HEK293 (cell line): ENCODE measurements at regions not wholly inside any gene's neighbourhood (a gene's known extent, or its start where the extent isn't known, plus 50 kb on each side); places are given as distances from the start of the nearest gene placed in this dataset.

Source experiments
- CTCF ChIA-PET: fragments of 350-600 bp; formaldehyde crosslinking; extraction: SDS; loops from one replicate; lab custom pipeline; 2021; ENCODE audit warnings: antibody characterized with exemption; lab: Yijun Ruan, JAX
- POLR2A ChIA-PET: fragments of 300-600 bp; formaldehyde crosslinking; extraction: SDS; loops from one replicate; lab custom pipeline; 2020; ENCODE audit warnings: antibody characterized with exemption, inconsistent platforms; lab: Yijun Ruan, JAX
- H3K27ac ChIP-seq: fragments of 200-500 bp; sonication (Bioruptor generic); 2 replicates; pipeline ENCODE4 v1.5.1; 2014; ENCODE audit warnings: low read depth, low read length, control low read depth, inconsistent platforms; ENCODE audit errors: extremely low read depth
- H3K36me3 ChIP-seq, 2 experiments: fragments of 200-500 bp in 1 of 2; sonication (Bioruptor generic) in 1 of 2; 1 replicate in 1 of 2; 2 replicates in 1 of 2; pipeline ENCODE4 v1.5.1; 2014 to 2017; ENCODE audit warnings: inconsistent platforms in 2 of 2, low read length in 2 of 2; ENCODE audit not compliant: control insufficient read depth in 2 of 2, insufficient read depth in 1 of 2
- H3K4me1 ChIP-seq: fragments of 200-500 bp; sonication (Bioruptor generic); 2 replicates; pipeline ENCODE4 v1.5.1; 2014; ENCODE audit warnings: mild to moderate bottlenecking, low read length, inconsistent platforms; ENCODE audit not compliant: control insufficient read depth, insufficient read depth
- H3K4me3 ChIP-seq: 2 replicates; pipeline ENCODE4 v1.5.1; 2011; ENCODE audit warnings: low read depth, mild to moderate bottlenecking, control low read depth, low read length, moderate library complexity
- H3K9me3 ChIP-seq: fragments of 200-500 bp; sonication (Bioruptor generic); 2 replicates; pipeline ENCODE4 v1.5.1; 2014; ENCODE audit warnings: low read depth, low read length, inconsistent platforms; ENCODE audit not compliant: control insufficient read depth, insufficient read depth
- GLI2 ChIP-seq: fragments of 450-650 bp; formaldehyde crosslinking; IDR thresholded peaks from 2 replicates; pipeline ENCODE4; 2017; ENCODE audit warnings: missing biosample characterization, missing genetic modification characterization, low read depth, borderline replicate concordance
- SALL2 ChIP-seq: fragments of 450-650 bp; formaldehyde crosslinking; IDR thresholded peaks from 2 replicates; pipeline ENCODE4 v1.5.0; 2017; ENCODE audit warnings: missing biosample characterization, mild to moderate bottlenecking, missing genetic modification characterization, borderline replicate concordance
- SETDB1 ChIP-seq: IDR thresholded peaks from one replicate; pipeline ENCODE4 v1.6.1; 2017; ENCODE audit warnings: mild to moderate bottlenecking, low read length, moderate library complexity, mixed read lengths; ENCODE audit not compliant: insufficient read length
- TRIM28 ChIP-seq: IDR thresholded peaks from 2 replicates; pipeline ENCODE4 v1.6.1; 2011; ENCODE audit warnings: low read length, control low read depth, borderline replicate concordance
- ZBTB20 ChIP-seq: fragments of 450-650 bp; formaldehyde crosslinking; IDR thresholded peaks from 2 replicates; pipeline ENCODE4 v1.5.1; 2016; ENCODE audit warnings: missing biosample characterization, missing genetic modification characterization
- ZBTB21 ChIP-seq: fragments of 450-650 bp; formaldehyde crosslinking; IDR thresholded peaks from 2 replicates; pipeline ENCODE4 v1.5.1; 2017; ENCODE audit warnings: missing biosample characterization, missing genetic modification characterization
- ZNF121 ChIP-seq: fragments of 450-650 bp; formaldehyde crosslinking; IDR thresholded peaks from 2 replicates; pipeline ENCODE4 v1.5.1; 2016; ENCODE audit warnings: missing biosample characterization, missing genetic modification characterization
- ZNF202 ChIP-seq: fragments of 450-650 bp; formaldehyde crosslinking; IDR thresholded peaks from 2 replicates; pipeline ENCODE4 v1.5.1; 2016; ENCODE audit warnings: missing biosample characterization, missing genetic modification characterization, borderline replicate concordance
- ZNF211 ChIP-seq: fragments of 450-650 bp; formaldehyde crosslinking; IDR thresholded peaks from 2 replicates; pipeline ENCODE4 v1.5.1; 2016; ENCODE audit warnings: low read depth, missing biosample characterization, missing genetic modification characterization
- ZNF292 ChIP-seq: fragments of 450-650 bp; formaldehyde crosslinking; IDR thresholded peaks from 2 replicates; pipeline ENCODE4 v1.5.1; 2016; ENCODE audit warnings: low read depth, missing biosample characterization, missing genetic modification characterization, borderline replicate concordance
- ZNF394 ChIP-seq: fragments of 450-650 bp; formaldehyde crosslinking; IDR thresholded peaks from 2 replicates; pipeline ENCODE4 v1.5.1; 2016; ENCODE audit warnings: missing biosample characterization, missing genetic modification characterization, mild to moderate bottlenecking, moderate library complexity, borderline replicate concordance
- ZNF433 ChIP-seq: fragments of 450-650 bp; formaldehyde crosslinking; IDR thresholded peaks from 2 replicates; pipeline ENCODE4 v1.5.1; 2016; ENCODE audit warnings: missing biosample characterization, missing genetic modification characterization, low read depth
- ZNF48 ChIP-seq: fragments of 450-650 bp; formaldehyde crosslinking; IDR thresholded peaks from 2 replicates; pipeline ENCODE4 v1.5.1; 2016; ENCODE audit warnings: missing biosample characterization, missing genetic modification characterization
- ZNF621 ChIP-seq: fragments of 450-650 bp; formaldehyde crosslinking; IDR thresholded peaks from 2 replicates; pipeline ENCODE4 v1.5.1; 2017; ENCODE audit warnings: missing biosample characterization, missing genetic modification characterization
- ZNF76 ChIP-seq: fragments of 450-650 bp; formaldehyde crosslinking; IDR thresholded peaks from 2 replicates; pipeline ENCODE4; 2016; ENCODE audit warnings: low read depth, missing biosample characterization, missing genetic modification characterization, borderline replicate concordance
- ZNF776 ChIP-seq: fragments of 450-650 bp; formaldehyde crosslinking; IDR thresholded peaks from 2 replicates; pipeline ENCODE4 v1.5.0; 2017; ENCODE audit warnings: missing biosample characterization, missing genetic modification characterization, borderline replicate concordance
- ZNF777 ChIP-seq: fragments of 450-650 bp; formaldehyde crosslinking; IDR thresholded peaks from 2 replicates; pipeline ENCODE4 v1.5.1; 2017; ENCODE audit warnings: missing biosample characterization, missing genetic modification characterization, borderline replicate concordance
- ZNF843 ChIP-seq: fragments of 450-650 bp; formaldehyde crosslinking; IDR thresholded peaks from 2 replicates; pipeline ENCODE4 v1.5.1; 2016; ENCODE audit warnings: missing biosample characterization, missing genetic modification characterization
- ZSCAN23 ChIP-seq: fragments of 450-650 bp; formaldehyde crosslinking; IDR thresholded peaks from 2 replicates; pipeline ENCODE4 v1.5.1; 2016; ENCODE audit warnings: missing biosample characterization, missing genetic modification characterization
- TF ChIP-seq, protein P1 (sequence below): fragments of 450-650 bp; formaldehyde crosslinking; IDR thresholded peaks from 2 replicates; pipeline ENCODE4 v1.5.1; 2016; ENCODE audit warnings: missing biosample characterization, missing genetic modification characterization
- TF ChIP-seq, protein P2 (sequence below): fragments of 450-650 bp; formaldehyde crosslinking; IDR thresholded peaks from 2 replicates; pipeline ENCODE4 v1.5.1; 2016; ENCODE audit warnings: missing biosample characterization, missing genetic modification characterization, borderline replicate concordance
- TF ChIP-seq, protein P3 (sequence below): fragments of 450-650 bp; formaldehyde crosslinking; IDR thresholded peaks from 2 replicates; pipeline ENCODE4 v1.5.1; 2017; ENCODE audit warnings: missing biosample characterization, missing genetic modification characterization
- TF ChIP-seq, protein P4 (sequence below): fragments of 450-650 bp; formaldehyde crosslinking; IDR thresholded peaks from 2 replicates; pipeline ENCODE4 v1.5.1; 2016; ENCODE audit warnings: missing biosample characterization, missing genetic modification characterization
- TF ChIP-seq, protein P5 (sequence below): fragments of 450-650 bp; formaldehyde crosslinking; IDR thresholded peaks from 2 replicates; pipeline ENCODE4; 2016; ENCODE audit warnings: missing biosample characterization, missing genetic modification characterization
- TF ChIP-seq, protein P6 (sequence below): fragments of 450-650 bp; formaldehyde crosslinking; IDR thresholded peaks from 2 replicates; pipeline ENCODE4 v1.5.0; 2017; ENCODE audit warnings: missing biosample characterization, missing genetic modification characterization, borderline replicate concordance

DNA sequence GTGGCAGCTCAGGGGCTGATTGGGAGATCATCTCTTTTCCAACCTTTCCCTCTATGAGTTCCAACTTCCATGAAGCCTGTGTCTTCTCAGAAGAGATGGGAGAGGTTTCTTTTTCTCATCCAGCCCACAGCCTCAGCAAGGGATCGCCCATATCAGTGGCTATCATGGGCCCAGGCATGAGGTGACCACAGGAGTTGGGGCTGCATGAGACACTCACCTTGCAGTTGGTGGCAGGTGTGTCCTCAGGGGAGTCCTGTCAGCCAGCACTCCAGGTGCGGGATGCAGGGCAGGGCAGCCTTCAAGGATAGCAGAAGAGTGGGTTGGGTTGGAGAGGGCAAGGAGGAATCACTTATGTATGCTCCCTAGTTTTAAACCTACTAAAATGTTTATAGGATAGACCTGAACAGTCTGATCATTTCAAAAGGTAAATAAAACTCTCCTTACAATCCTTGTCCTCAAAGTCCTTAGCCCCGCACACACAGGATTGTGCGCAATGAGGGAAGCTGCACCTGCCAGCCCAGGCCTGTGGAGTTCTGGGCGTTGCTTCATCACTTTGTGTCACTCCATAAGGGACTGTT is 811.1 kb downstream of the KCNJ18 start:
- H3K4me3 ChIP-seq = no peak overlapping the region
- CTCF ChIA-PET = no interaction called here
- no peaks in the 10 kb centered on the region for H3K9me3 ChIP-seq
- POLR2A ChIA-PET = no interaction called here
- H3K36me3 ChIP-seq = no peaks in the 10 kb centered on the region
- TF ChIP-seq, protein P1, sequence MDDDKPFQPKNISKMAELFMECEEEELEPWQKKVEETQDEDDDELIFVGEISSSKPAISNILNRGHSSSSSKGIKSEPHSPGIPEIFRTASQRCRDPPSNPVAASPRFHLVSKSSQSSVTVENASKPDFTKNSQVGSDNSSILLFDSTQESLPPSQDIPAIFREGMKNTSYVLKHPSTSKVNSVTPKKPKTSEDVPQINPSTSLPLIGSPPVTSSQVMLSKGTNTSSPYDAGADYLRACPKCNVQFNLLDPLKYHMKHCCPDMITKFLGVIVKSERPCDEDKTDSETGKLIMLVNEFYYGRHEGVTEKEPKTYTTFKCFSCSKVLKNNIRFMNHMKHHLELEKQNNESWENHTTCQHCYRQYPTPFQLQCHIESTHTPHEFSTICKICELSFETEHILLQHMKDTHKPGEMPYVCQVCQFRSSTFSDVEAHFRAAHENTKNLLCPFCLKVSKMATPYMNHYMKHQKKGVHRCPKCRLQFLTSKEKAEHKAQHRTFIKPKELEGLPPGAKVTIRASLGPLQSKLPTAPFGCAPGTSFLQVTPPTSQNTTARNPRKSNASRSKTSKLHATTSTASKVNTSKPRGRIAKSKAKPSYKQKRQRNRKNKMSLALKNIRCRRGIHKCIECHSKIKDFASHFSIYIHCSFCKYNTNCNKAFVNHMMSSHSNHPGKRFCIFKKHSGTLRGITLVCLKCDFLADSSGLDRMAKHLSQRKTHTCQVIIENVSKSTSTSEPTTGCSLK (tag by site-specific recombination) = no peak
- TF ChIP-seq, protein P2, sequence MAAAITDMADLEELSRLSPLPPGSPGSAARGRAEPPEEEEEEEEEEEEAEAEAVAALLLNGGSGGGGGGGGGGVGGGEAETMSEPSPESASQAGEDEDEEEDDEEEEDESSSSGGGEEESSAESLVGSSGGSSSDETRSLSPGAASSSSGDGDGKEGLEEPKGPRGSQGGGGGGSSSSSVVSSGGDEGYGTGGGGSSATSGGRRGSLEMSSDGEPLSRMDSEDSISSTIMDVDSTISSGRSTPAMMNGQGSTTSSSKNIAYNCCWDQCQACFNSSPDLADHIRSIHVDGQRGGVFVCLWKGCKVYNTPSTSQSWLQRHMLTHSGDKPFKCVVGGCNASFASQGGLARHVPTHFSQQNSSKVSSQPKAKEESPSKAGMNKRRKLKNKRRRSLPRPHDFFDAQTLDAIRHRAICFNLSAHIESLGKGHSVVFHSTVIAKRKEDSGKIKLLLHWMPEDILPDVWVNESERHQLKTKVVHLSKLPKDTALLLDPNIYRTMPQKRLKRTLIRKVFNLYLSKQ (tag by site-specific recombination) = no peak
- no peak for TF ChIP-seq ZNF776
- TF ChIP-seq SETDB1 = no peak
- TF ChIP-seq, protein P3, sequence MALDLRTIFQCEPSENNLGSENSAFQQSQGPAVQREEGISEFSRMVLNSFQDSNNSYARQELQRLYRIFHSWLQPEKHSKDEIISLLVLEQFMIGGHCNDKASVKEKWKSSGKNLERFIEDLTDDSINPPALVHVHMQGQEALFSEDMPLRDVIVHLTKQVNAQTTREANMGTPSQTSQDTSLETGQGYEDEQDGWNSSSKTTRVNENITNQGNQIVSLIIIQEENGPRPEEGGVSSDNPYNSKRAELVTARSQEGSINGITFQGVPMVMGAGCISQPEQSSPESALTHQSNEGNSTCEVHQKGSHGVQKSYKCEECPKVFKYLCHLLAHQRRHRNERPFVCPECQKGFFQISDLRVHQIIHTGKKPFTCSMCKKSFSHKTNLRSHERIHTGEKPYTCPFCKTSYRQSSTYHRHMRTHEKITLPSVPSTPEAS = no peak
- TF ChIP-seq ZNF211 (tag by site-specific recombination) = no peak
- TF ChIP-seq, all 188 proteins: peak for 0
- Histone ChIP-seq H3K27ac (no peak overlapping the region), H3K4me1 (no peaks in the 10 kb centered on the region)

DNA sequence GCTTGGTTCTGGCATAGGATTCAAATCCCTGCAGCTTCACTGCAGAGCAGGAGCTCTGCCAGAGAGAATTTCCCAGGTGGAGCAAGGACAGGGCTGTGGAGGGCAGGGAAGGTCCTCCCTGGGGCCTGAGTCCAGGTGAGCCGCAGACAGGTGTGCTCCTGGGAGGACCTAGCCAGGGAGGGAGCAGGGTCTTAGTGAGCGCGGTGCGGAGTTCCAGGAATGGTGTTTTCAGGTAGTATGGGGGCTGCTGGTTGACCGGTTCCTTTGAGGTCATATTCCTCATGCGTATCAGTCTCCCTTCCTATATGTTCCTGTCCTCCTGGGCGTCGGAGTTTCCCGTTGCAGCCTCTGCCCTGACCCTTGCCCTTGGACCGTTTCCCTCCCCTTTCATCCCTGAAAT is 813.3 kb downstream of the KCNJ18 start:
- H3K27ac ChIP-seq = no peak overlapping the region
- H3K4me1 ChIP-seq = no peaks in the 10 kb centered on the region
- no peaks in the 10 kb centered on the region for H3K36me3 ChIP-seq
- no peak for TF ChIP-seq ZNF121
- no peak for TF ChIP-seq TRIM28
- TF ChIP-seq ZNF843 = no peak
- TF ChIP-seq ZNF433 (tag by site-specific recombination) = no peak
- no peak for TF ChIP-seq ZBTB21 (tag by site-specific recombination)
- TF ChIP-seq ZNF292 (tag by site-specific recombination) = no peak
- no peak for TF ChIP-seq ZNF48 (tag by site-specific recombination)
- TF ChIP-seq SALL2 (tag by site-specific recombination) = no peak
- no peak for TF ChIP-seq ZBTB20 (tag by site-specific recombination)
- TF ChIP-seq ZSCAN23 (tag by site-specific recombination) = no peak
- no peak for TF ChIP-seq SETDB1
- TF ChIP-seq GLI2 (tag by site-specific recombination) = no peak
- no peak for TF ChIP-seq ZNF777 (tag by site-specific recombination)
- TF ChIP-seq ZNF394 (tag by site-specific recombination) = no peak
- TF ChIP-seq, protein P4, sequence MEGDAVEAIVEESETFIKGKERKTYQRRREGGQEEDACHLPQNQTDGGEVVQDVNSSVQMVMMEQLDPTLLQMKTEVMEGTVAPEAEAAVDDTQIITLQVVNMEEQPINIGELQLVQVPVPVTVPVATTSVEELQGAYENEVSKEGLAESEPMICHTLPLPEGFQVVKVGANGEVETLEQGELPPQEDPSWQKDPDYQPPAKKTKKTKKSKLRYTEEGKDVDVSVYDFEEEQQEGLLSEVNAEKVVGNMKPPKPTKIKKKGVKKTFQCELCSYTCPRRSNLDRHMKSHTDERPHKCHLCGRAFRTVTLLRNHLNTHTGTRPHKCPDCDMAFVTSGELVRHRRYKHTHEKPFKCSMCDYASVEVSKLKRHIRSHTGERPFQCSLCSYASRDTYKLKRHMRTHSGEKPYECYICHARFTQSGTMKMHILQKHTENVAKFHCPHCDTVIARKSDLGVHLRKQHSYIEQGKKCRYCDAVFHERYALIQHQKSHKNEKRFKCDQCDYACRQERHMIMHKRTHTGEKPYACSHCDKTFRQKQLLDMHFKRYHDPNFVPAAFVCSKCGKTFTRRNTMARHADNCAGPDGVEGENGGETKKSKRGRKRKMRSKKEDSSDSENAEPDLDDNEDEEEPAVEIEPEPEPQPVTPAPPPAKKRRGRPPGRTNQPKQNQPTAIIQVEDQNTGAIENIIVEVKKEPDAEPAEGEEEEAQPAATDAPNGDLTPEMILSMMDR = no peak
- TF ChIP-seq, protein P5, sequence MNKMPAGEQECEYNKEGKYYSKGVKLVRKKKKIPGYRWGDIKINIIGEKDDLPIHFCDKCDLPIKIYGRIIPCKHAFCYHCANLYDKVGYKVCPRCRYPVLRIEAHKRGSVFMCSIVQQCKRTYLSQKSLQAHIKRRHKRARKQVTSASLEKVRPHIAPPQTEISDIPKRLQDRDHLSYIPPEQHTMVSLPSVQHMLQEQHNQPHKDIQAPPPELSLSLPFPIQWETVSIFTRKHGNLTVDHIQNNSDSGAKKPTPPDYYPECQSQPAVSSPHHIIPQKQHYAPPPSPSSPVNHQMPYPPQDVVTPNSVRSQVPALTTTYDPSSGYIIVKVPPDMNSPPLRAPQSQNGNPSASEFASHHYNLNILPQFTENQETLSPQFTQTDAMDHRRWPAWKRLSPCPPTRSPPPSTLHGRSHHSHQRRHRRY (tag by site-specific recombination) = no peak
- TF ChIP-seq ZNF76 (tag by site-specific recombination) = no peak
- TF ChIP-seq ZNF621 (tag by site-specific recombination) = no peak
- TF ChIP-seq, protein P6, sequence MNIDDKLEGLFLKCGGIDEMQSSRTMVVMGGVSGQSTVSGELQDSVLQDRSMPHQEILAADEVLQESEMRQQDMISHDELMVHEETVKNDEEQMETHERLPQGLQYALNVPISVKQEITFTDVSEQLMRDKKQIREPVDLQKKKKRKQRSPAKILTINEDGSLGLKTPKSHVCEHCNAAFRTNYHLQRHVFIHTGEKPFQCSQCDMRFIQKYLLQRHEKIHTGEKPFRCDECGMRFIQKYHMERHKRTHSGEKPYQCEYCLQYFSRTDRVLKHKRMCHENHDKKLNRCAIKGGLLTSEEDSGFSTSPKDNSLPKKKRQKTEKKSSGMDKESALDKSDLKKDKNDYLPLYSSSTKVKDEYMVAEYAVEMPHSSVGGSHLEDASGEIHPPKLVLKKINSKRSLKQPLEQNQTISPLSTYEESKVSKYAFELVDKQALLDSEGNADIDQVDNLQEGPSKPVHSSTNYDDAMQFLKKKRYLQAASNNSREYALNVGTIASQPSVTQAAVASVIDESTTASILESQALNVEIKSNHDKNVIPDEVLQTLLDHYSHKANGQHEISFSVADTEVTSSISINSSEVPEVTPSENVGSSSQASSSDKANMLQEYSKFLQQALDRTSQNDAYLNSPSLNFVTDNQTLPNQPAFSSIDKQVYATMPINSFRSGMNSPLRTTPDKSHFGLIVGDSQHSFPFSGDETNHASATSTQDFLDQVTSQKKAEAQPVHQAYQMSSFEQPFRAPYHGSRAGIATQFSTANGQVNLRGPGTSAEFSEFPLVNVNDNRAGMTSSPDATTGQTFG (tag by site-specific recombination) = no peak
- TF ChIP-seq ZNF202 (tag by site-specific recombination) = no peak
- POLR2A ChIA-PET = no interaction called here
- CTCF ChIA-PET = no interaction called here
- no peak overlapping the region for H3K4me3 ChIP-seq
- H3K9me3 ChIP-seq = no peaks in the 10 kb centered on the region
